ENCODE measurements at regions not wholly inside any gene's neighbourhood (a gene's known extent, or its start where the extent isn't known, plus 50 kb on each side); places are given as distances from the start of the nearest gene placed in this dataset.

DNA sequence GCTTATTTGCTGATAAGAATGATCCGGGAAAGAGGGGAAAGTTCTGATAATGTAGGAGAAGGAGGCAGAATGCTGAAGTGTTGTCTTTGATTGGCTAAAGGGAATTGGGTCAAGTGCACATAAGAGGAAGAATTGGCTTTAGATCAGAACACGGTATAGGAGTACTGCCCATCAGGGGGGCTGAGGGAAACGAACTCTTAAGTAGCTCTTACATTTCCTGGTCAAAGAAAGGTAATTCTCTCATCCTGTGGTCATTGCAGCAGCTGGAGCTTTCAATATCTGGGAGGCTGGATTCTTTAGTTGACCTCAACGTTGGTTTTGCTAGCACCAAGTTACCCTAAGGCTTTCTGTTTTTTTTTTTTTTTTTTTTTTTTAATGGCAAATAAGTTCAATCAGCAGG lies 178.7 kb upstream of the NR3C1 start:
- TF ChIP-seq POLR2A (IDR thresholded peaks at IDR 0.05): no peak
- TF ChIP-seq, protein P1, sequence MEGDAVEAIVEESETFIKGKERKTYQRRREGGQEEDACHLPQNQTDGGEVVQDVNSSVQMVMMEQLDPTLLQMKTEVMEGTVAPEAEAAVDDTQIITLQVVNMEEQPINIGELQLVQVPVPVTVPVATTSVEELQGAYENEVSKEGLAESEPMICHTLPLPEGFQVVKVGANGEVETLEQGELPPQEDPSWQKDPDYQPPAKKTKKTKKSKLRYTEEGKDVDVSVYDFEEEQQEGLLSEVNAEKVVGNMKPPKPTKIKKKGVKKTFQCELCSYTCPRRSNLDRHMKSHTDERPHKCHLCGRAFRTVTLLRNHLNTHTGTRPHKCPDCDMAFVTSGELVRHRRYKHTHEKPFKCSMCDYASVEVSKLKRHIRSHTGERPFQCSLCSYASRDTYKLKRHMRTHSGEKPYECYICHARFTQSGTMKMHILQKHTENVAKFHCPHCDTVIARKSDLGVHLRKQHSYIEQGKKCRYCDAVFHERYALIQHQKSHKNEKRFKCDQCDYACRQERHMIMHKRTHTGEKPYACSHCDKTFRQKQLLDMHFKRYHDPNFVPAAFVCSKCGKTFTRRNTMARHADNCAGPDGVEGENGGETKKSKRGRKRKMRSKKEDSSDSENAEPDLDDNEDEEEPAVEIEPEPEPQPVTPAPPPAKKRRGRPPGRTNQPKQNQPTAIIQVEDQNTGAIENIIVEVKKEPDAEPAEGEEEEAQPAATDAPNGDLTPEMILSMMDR (IDR thresholded peaks at IDR 0.05): no peak

Data from gastroesophageal sphincter (tissue), 3 donors.